Hepatocyte (in vitro differentiated cells): ENCODE measurements at regions not wholly inside any gene's neighbourhood (a gene's known extent, or its start where the extent isn't known, plus 50 kb on each side); places are given as distances from the start of the nearest gene placed in this dataset.

Source experiments
- EZH2 ChIP-seq: fragments of 200-600 bp; sonication (generic); IDR thresholded peaks from 2 replicates; pipeline ENCODE4 v1.6.1; 2016; ENCODE audit warnings: antibody characterized with exemption, mild to moderate bottlenecking, borderline replicate concordance
- EZH2phosphoT487 ChIP-seq: fragments of 200-600 bp; sonication (generic); IDR thresholded peaks from one replicate; pipeline ENCODE4 v1.6.1; 2018; ENCODE audit warnings: antibody characterized with exemption, mild to moderate bottlenecking, low read depth, moderate library complexity; ENCODE audit not compliant: unreplicated experiment, severe bottlenecking
- TF ChIP-seq, protein P1 (sequence below): fragments of 200-600 bp; sonication (generic); IDR thresholded peaks from 2 replicates; pipeline ENCODE4 v1.5.1; 2016; ENCODE audit warnings: antibody characterized with exemption, mild to moderate bottlenecking; ENCODE audit not compliant: poor library complexity

DNA sequence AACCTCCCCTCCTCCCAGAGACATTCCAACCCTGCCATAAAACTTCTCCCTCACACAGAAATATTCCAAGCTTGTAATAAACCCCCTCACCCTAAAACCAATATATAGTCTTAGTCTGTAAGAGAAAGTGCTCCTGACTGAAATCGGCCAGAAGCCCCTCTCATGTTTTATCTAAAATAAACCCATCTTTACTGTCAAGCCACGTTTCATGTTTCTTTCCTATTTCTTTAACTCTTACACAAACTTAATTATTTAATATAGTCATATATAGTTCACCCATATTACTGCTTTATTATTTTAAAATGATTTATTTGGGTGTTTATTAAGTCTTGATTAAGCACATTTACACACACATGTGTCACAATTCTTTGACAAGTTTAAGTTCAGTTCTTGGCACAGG, 191.3 kb upstream of the AADAT start:
- TF ChIP-seq, protein P1, sequence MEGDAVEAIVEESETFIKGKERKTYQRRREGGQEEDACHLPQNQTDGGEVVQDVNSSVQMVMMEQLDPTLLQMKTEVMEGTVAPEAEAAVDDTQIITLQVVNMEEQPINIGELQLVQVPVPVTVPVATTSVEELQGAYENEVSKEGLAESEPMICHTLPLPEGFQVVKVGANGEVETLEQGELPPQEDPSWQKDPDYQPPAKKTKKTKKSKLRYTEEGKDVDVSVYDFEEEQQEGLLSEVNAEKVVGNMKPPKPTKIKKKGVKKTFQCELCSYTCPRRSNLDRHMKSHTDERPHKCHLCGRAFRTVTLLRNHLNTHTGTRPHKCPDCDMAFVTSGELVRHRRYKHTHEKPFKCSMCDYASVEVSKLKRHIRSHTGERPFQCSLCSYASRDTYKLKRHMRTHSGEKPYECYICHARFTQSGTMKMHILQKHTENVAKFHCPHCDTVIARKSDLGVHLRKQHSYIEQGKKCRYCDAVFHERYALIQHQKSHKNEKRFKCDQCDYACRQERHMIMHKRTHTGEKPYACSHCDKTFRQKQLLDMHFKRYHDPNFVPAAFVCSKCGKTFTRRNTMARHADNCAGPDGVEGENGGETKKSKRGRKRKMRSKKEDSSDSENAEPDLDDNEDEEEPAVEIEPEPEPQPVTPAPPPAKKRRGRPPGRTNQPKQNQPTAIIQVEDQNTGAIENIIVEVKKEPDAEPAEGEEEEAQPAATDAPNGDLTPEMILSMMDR = no peak
- TF ChIP-seq EZH2 = no peak
- TF ChIP-seq EZH2phosphoT487 = no peak
